ENCODE measurements at regions not wholly inside any gene's neighbourhood (a gene's known extent, or its start where the extent isn't known, plus 50 kb on each side); places are given as distances from the start of the nearest gene placed in this dataset.

DNA sequence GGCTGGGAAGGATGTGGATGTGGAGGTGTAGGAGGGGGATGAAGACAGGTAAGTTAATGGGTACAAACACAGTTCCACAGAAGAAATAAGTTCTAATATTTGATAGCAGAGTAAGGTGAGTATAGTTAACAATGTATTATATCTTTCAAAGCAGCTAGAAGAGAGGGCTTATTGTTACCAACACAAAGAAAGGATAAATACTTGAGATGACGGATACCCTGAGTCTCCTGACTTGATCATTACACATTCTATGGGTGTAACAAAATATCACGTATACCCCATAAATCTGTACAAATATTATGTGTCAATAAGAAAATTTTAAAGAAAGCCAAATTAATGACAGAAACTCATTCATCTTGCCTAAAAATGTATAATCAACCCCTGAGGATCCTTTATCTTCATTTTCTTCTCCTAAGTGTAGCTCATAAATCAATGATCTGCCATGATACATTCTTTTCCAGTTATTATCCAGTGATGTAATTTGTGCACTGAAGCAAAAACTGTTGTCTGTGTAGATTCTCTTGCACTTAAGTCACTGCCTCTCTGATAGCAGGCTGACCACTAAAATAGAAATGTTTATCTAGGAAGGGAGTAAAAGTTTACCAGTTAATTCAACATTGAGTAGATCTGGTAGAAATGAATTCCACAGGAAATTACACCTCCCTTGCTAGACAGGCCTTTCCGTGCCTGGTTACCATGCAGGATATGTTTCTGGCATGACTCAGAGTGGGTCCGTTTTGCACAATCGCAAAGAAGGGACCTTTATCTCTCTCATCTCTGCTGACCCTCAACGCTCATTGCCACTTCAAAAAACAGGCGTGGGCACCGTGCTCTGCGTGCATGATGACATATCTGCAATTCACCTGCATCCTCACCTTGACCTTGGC is 249.7 kb upstream of the NCKAP5 start:
- DNase-seq = no peak

DNA sequence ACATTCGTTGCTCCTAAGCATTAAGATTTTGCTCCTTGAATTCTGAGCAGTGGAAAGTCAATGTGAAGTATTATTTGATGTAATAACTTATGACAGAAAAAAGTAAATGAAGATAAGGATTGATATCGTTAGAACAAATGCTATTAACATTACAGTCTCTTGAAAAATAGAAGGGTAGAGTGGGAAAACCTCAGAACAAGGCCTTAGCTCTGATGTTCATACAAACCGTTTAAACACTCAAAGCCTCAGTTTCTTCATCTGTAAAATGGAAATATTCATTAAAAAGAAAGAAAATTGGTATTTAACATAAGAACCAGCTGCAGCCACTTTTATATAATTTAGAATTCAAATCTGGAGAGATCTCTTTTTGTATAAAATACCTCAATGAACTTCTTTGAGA is 250.4 kb upstream of the NCKAP5 start:
- no peak for DNase-seq

DNA sequence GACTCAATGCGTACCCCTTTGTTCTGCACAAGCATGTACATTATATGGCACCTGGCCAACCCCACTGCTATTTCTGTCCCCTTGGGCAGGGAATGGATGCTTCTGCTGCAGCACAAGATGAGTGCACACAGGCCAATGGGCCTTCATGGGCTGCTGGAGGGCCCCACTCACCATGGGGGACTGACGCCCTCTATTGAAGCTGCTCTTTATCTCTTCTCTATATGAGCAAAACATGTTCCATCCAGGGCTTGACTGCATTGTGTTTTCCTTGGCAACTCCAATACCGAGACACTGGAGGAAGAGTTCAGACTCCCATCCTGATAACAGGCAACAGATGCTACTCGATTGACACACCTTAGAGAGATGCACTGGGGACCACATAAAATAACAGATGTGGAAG is 251.6 kb upstream of the NCKAP5 start:
- no peak for DNase-seq

DNA sequence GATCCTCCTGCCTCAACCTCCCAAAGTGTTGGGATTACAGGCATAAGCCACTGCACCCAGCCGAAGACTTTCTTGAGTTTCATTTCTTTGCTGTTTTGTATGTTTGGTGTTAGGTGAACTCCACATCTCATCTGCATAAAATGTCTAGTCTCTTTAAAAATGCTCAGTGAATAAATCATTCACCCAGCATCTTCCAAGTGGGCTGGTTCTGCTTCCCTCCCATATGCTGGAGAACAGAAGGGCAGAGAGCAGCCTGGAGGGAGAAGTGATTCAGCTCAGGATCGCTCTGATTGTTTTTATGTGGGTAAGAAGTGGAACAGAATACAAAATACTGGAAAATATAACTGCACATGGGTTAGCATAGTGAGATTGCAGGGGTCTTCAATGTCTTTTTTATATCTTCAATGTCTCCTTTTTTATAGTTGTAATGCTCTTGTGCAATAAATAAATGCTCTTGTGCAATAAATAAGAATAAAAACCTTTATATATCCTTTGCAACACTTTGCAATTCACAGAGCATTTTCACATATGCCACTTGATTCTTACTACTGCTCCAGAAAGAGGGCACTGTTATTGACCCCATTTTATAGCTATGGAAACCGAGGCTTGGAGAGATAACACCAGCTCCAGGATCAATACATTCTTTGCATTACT is 253.0 kb upstream of the NCKAP5 start:
- DNase-seq = no peak

DNA sequence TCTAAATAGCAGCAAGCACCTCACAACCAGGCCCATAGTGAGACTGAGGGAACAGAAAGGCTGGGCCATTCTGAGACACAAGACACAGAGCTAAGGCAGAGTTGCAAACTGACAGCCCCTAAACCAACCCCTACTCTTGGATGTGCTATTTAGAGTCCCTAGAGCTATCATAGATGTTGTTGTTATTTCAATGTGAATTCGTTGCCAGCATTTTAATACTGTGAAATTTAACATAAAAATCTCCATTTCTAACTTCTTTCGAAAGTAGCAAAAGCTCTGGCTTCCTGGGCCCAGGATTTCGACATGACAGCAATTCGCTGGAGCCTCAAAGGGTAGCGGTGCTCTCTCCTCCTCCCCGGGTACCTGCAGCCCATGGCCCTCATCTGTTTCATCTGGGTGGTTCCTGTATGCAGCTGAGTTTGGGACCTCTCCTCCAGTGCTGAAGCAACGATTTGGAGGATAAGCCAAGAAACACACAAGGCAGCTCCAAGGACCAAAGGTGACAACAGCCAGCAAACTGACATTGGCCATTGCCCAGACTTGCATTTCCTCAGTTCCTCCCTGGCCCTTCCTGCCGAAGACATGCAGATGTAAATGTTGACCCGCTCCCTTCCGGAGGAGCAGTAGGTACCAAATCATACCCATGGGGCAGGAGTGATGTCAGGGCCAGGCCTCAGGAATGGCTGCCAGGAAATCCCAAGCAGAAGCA is 254.4 kb upstream of the NCKAP5 start:
- DNase-seq = no peak

DNA sequence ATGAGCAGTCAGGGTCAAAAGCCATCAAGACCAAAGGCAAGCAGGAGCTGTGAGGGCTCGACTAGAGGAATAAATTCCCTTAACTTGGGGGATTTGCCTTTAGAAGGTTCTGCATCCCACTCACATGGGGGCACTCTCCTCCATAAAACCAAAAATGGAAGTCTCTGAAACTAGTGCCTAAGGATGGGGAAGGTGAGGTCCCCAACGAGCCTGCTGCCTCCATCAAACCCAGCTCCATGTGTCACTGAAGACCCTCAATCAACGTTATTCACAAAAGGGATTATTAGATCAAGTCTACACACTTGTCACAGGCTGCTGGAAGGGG is 254.9 kb upstream of the NCKAP5 start:
- no peak for DNase-seq

DNA sequence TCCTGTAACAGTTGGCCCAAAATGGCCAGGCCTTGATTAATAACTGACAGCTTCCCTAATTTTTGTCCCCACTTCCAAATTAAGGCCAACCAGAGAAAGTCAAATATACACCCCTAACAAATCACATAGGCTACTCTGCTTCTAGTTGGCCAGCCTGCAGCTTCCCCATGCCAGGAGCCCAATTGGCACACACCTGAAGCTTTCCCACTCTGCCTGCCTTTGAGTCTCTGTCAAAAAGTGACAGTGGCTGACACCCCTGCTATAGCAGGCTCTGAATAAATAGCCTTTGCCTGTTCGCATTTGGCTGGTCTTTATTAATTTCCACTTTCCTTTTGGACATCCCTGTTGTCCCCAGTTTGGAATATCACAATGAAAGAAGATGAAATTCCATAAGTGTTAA is 256.6 kb upstream of the NCKAP5 start:
- no peak for DNase-seq

DNA sequence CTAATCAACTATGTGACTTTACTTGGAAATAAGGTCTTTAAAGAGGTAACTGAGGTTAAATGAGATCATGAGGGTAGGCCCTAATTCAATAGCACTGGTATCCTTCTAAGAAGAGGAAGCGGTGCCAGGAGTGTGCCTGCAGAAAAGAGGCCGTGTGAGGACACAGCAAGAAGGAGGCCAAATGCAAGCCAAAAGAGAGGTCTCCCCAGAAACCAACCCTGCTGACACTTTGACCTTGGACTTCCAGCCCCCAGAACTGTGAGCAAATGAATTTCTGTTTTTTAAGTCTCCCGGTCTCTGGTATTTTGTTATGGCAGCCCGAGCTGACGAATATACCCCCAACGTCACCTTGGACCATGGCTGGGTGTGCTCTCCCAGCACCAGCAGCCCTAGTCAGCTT is 257.5 kb upstream of the NCKAP5 start:
- DNase-seq = no peak

DNA sequence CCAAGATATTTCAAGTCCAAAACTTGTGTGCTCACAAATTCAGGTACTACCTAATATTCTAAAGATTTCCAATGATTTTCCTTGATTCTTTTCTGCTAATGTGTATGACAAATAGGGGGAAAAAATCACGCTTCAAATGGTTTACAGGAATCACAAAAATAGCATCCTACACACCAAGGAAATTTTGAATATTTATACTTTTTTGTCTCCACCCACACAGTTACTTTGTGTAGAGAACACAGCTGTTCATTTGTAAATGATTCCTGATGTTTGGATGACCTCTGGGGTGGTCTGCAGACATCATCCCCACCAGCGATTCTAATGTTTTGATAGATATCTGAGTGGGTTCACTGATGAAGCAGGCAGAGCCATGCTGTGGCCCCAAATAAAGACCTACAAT is 260.6 kb upstream of the NCKAP5 start:
- DNase-seq = no peak

DNA sequence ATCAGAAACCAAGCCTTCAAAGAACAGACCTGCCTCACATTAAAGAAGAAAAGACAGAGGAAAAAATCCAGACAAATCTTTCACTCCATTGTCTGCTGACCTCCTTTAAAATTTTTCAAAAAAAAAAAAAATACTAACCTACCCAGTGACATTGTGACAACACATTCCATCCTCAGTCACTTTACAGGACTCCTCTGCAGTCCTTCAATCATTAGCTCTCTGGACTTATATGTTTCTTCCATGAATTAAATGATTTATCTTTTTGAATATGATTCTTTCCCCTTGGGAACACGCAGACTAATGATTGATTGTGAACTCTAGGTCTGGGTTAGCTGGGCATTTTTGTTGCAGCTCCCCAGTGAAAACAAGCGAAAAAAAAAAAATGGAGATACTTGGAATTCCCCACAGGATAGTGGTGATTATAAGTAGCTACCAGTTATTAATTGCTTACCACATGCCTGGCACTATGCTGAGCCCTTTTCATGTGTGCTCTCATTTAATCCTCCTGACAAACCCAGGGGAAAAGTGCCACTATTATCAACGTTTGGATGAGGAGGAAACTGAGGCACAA is 261.3 kb upstream of the NCKAP5 start:
- DNase-seq = no peak

DNA sequence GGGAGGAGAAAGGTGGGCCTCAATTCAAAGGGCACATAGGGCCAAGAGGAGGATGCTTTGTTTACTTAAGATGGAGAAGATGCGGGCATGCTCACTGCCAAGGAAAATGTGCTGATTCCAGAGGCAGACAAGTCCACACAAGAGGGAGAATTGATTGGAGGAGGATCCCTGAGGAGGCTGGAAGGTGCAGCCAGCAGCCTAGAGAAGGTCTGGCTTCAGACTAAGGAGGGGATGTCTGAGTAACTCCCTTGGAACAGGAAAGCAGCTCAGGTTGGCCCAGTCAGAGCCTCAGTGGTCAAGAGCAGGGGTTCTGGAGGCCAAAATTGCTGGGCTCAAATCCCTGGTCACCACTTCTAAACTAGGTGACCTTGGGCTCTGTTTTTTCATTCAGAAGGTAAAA is 265.5 kb upstream of the NCKAP5 start:
- DNase-seq = no peak

DNA sequence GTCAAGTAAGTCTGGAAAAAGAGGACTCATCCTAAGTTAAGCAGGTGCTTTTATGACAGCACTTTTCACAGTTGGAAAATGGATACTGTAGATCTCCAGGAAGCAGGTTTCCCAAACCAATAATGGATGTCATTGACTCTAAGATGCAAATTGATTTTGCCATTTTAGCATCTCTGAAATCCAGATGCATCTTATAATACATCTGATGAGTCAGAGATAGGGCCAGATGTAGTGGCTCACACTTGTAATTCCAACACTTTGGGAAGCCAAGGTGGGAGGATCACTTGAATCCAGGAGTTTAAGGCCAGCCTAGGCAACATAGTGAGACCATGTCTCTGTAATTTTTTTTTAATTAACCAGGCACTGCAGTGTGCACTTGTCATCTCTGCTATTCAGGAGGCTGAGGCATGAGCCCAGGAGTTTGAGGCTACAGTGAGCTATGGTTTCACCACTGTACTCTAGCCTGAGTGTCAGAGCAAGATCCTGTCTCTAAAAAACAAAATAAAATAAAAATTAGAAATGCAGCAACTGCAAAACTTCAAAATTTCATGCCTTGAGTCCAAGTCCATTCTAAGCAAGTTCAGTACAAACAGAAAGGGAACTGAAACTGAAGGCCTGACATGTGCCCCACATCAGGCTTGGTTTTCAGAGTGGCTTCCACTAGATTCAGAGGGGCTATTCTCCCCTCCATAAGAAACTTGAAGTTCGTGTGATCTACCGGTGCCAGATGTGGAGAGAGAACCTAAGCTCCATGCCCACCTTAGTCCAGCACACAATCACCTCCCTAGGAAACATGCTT is 267.8 kb upstream of the NCKAP5 start:
- no peak for DNase-seq

DNA sequence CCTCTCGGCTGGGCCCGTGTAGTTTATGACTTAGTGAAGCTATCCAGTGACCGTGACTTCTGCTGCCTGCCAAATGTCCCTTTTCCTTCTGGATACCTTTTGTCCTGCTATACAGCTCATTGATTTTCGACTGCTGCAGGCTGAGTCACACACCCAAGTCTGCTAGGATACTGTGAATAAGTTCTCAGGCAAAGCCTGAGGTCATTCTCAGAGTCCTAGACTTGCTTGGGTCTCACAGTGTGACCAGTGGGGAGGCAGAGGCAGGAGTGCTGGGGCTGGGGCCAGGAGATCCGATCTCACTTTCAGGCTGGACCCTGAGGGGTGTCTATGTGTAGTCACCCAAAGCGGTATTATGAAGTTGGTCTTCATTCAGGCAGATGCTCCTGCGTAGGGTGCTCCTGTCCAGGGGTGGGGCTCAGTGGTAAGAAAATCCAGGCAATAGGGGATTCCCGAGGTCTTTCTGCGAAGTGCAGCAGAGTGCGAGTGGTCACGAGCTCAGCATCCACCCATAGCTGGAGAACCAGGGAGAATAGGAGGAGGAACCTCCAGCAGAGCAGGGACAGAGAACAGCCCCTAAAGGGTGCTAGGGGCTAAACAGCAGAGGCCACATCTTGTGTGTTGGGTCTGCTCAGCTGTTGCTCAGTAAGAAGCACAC is 268.6 kb upstream of the NCKAP5 start:
- DNase-seq = no peak

DNA sequence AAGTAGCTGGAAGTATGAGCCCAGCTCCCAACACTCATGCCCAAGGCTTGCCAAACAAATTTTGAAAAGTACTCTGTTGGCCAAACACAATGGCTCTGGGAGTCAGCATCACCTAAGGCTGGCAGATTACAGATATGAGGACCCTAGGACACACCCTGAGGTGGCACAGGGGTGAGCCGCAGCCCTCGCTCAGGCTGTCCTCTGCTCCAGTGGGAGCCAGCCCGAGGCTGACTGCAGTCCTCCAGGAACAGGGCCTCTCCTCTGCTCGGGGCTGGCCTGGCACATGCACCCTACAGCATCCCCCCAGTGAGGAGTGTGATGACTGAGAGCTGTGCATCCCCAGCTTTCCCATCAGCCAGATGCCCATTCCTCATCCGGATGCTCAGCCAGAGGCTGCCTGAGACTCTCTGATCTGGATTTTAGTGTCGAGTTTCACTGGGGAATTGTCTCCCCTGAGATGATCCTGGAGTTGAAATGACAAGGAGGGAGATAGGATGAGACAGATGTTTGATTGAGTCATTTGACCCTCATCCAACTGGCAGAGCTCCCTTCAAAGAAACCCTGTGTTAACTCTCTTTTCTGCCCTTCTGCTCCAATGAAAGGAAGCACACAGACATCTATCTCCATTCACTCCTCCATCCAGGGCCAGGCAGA is 269.3 kb upstream of the NCKAP5 start:
- no peak for DNase-seq

DNA sequence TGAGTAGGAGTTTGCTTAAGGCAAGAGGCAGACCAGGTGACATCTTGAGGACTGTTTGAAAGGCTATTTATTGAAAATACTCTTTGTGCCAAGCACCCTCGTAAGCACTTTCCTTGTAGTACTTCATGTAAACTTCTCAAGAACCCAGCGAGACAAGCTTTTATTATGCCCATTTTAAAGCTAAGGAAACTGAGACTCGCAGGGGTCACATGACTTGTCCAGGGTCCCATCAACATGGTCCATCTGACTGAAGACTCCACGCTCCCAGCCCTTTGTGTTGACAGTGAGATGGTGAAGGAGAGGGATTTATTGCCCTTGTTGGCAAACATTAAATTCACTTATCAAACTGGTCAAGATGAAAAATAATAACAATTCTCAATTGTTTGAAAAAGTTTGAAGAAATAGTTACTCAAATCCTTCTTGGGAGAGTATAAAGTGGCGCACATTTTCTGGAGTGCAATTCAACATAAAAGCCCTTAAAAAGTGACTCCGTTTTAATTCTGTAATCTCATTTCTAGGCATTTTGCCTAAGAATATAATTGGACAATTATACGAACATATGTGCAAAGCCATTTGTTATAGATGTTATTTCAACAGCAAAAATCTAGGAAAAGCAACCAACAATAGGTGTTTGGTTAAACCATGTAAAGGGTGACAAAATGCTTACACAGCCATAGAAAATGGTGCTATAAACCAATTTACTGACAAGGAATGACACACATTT is 270.5 kb upstream of the NCKAP5 start:
- no peak for DNase-seq

DNA sequence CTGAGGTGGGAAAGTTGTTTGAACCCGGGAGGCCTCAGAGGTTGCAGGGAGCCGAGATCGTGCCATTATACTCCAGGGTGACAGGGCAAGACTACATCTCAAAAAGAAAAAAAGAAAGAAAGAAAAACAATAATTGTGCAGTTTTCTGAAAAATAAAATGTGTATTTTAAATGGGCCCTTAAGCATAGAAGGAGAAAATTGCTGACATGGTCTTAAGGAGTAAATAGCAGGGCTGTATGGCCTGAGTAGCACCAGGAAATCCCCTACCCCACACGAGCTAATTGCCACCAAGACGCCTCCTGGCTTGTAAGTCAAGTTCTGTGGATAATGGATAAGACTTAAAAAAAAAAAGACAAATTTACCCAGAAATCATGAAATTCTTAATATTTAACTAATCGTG is 271.4 kb upstream of the NCKAP5 start:
- DNase-seq = no peak

DNA sequence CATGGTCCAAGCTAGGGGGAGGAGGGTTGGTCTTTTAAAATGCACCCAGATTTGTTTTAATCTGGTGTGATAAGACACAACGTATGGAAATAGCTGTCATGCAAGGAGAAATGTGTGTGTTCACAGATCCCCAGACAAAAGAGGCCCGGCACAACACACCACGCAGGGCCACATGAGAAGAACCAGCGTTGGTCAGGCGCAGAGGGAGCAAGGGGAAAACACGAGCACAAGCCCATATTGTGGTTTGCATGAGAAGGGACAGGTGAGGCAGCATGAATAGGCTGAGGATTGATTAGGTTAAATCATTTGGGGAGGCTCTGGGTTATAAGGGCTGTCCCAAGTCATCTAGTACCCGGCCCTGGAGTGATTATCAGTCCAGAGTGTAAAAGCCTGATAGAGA is 272.5 kb upstream of the NCKAP5 start:
- no peak for DNase-seq

DNA sequence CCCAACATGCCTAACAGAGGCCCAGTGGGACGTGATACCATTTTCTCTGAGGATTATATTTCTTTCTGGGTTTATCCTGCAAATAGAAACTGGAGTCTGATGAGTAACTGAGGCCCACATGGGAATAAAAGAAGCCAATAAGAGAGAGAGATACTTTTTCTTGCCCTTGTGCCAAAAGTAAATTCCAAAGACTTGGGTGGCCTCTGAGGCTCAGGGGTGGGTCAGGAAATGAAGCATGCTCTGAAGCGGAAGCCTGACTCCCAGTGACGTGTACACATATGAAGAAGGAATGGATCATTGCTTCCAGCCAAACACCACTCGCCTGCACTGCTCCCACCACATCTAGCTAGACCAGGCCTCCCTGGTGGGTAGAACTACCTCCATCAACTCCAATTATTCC is 273.6 kb upstream of the NCKAP5 start:
- no peak for DNase-seq

DNA sequence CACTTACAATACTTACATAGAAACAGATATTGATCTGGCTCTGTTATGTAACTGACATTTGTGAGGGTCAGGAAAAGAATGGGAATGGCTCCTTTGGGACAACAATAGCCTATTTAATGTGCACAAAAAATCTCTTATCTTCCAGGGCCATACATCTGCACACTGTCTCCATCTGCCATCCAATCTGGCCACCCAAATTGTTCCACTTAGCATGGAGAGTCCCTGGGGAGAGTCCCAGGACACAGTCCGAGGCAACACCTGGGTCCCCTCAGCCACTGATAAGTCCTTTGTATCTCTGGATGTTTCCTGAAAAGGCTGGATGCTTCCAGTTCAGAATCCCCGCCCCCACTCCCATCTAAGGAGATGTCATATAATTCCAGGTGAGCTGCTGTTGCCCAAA is 274.2 kb upstream of the NCKAP5 start:
- DNase-seq = no peak

DNA sequence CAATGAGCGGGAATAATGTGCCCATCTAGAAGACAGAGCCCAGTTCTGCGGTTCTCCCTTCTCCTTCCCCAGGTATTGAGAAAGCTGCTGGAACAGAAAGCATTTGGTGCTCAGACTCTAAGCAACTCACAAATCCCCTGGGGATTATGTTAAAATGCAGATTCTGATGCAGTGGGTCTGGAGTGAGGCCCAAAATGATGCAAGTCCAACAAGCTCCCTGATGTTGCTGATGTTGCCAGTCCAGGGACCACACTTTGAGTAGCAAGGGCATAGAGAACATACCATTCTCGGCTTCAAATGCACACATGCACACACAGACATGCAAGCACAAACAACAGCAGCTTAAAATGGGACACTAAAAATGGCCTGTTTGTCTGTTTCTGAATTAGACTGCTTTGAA is 274.8 kb upstream of the NCKAP5 start:
- DNase-seq = no peak

DNA sequence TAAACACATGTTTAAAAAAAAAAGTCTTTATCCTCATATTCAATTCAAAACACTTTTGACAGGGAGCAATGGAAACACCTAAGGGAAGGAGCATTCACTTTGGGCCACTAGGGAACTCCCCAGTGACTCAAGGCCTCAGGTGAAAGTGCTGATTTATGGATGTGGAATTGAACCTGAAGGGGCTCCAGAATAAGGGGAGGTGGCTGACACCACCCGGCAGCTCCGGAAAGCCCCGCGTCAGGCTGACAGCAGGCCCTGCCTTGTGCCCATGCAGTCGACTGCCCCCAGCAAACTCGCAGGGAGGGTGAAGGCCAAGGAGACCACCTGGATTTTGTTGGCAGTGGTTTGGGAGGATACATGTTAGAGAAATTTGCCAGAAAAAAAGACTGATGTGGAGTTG is 275.3 kb upstream of the NCKAP5 start:
- no peak for DNase-seq
